ENCODE measurements at regions not wholly inside any gene's neighbourhood (a gene's known extent, or its start where the extent isn't known, plus 50 kb on each side); places are given as distances from the start of the nearest gene placed in this dataset.

DNA sequence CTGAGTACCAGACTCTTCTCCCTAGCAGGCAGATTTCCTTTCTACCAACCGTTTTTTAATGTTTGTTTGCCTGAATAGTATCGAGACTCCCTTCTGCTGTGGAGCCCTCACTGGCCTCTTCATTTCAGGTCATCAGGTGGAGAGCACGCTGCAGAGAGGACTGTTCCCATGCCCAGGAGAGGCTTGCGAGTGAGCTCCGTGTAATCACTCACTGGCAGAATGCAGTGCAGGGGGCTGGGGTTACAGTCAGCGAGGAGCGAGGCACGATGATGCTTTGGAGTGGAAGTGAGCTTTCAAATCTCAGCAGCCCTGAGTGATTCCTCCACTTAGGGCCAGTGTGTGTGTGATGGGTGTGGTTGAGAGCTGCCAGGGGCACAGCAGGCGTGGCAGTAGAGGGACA, 385.2 kb downstream of the SHQ1 start:
- no peaks in the 10 kb centered on the region for H3K9me3 ChIP-seq (ENCODE audit: control insufficient read depth in 1 of 2, low read length in 2 of 2)
- H3K27ac ChIP-seq (ENCODE audit: low read length) = no peak overlapping the region
- H3K27me3 ChIP-seq (ENCODE audit: low read depth, low read length) = no peaks in the 10 kb centered on the region
- H3K4me3 ChIP-seq (ENCODE audit: low read depth in 1 of 2, low read length in 2 of 2) = no peak overlapping the region
- peaks cover 0 to 3% of the 10 kb centered on the region in 2 donors for H3K4me1 ChIP-seq (ENCODE audit: control insufficient read depth in 1 of 2, insufficient read depth in 2 of 2, low read length in 2 of 2)
- H3K36me3 ChIP-seq (ENCODE audit: control insufficient read depth in 1 of 2, insufficient read depth in 2 of 2, low read length in 2 of 2) = no peaks in the 10 kb centered on the region

DNA sequence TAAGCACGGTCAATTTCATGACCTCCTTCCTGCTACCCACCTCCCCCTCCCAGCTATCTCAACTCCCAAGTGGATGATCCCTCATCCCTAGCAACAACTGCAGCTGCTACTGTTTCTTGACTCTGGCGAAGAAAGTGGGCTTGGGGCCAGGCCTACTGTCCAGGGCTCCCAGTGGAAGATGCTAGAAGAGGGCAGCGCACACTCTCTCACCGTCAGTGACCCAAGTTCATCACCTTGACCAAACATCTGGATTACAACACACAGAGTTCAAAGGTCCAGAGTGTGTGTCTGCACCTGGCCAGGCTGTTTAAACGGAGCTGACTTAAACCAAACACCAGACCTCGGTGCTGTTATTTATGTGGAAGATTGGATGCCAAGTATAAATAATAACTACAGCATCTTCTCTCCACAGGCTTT, 385.6 kb downstream of the SHQ1 start:
- H3K36me3 ChIP-seq (ENCODE audit: control insufficient read depth in 1 of 2, insufficient read depth in 2 of 2, low read length in 2 of 2) = no peaks in the 10 kb centered on the region
- H3K9me3 ChIP-seq (ENCODE audit: control insufficient read depth in 1 of 2, low read length in 2 of 2) = no peaks in the 10 kb centered on the region
- H3K27ac ChIP-seq (ENCODE audit: low read length) = no peak overlapping the region
- peaks cover 0 to 3% of the 10 kb centered on the region in 2 donors for H3K4me1 ChIP-seq (ENCODE audit: control insufficient read depth in 1 of 2, insufficient read depth in 2 of 2, low read length in 2 of 2)
- H3K4me3 ChIP-seq (ENCODE audit: low read depth in 1 of 2, low read length in 2 of 2) = no peak overlapping the region
- no peaks in the 10 kb centered on the region for H3K27me3 ChIP-seq (ENCODE audit: low read depth, low read length)

DNA sequence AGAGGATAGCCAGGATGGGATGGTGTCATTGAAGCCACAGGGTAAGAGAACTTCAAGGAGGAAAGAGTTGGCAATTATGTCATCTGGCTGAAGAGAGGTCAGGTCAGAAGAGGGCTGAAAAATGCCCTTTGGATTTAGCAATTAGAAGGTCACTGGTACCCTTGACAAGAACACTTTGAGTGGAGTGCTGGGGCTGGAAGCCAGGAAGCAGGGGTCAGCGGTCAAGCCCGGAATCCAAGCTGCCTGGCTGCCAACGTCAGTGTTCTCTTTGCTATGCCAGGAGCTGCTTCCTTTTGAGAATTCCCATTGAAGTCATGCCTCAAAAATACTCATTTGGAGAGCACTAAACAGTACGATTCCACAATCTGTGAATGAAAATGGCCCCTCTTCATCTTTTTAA, 386.5 kb downstream of the SHQ1 start:
- H3K9me3 ChIP-seq (ENCODE audit: control insufficient read depth in 1 of 2, low read length in 2 of 2) = no peaks in the 10 kb centered on the region
- H3K4me3 ChIP-seq (ENCODE audit: low read depth in 1 of 2, low read length in 2 of 2) = no peak overlapping the region
- no peaks in the 10 kb centered on the region for H3K36me3 ChIP-seq (ENCODE audit: control insufficient read depth in 1 of 2, insufficient read depth in 2 of 2, low read length in 2 of 2)
- H3K27me3 ChIP-seq (ENCODE audit: low read depth, low read length) = no peaks in the 10 kb centered on the region
- no peak overlapping the region for H3K27ac ChIP-seq (ENCODE audit: low read length)
- H3K4me1 ChIP-seq (ENCODE audit: control insufficient read depth in 1 of 2, insufficient read depth in 2 of 2, low read length in 2 of 2) = peaks cover 0 to 3% of the 10 kb centered on the region in 2 donors

DNA sequence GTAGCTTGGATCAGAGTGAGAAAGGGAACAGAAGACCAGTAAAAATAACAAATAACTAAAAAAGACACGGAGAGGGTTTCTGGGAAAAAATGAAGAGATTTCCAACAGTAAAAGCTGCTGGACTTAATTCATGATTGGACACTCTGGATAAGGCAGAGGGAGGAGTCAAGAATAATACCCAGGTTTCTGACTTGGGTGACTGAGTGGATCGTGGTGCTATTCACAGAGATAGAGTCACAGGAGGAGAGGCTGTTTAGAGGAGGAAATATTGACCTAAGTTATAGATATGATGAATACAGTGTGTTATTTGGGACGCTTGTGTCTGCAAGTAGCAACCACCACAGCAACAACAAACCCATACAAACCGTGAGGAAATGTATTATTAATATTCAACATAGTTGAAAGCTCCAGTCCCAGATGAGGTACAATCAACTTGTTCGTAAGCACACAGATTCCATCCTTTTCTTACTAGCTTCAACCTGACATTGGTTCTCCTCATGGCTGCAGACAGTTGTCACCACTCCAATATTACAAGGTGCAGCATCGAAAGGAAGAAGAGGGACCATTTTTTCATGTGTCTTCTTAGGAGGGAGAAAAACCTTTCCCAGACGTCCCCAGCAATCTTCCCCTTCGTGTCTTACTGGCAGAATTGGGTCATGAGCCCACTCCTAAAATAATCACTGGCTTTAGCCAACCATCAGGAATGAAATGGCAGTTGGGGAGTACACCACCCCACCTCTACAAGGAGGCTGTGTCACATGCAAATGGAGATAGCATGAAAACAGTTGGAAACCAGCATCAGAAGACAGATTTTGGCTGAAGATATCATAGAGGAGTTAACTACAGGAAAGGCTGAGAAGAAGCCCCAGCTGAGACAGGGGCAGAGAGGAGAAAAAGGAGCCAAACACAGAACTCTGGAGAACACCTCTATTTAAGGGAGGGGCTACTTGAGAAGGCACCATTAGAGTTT, 387.8 kb downstream of the SHQ1 start:
- Histone ChIP-seq H3K27me3 (ENCODE audit: low read depth, low read length) (no peaks in the 10 kb centered on the region), H3K4me3 (ENCODE audit: low read depth in 1 of 2, low read length in 2 of 2) (no peak overlapping the region), H3K36me3 (ENCODE audit: control insufficient read depth in 1 of 2, insufficient read depth in 2 of 2, low read length in 2 of 2) (no peaks in the 10 kb centered on the region), H3K27ac (ENCODE audit: low read length) (no peak overlapping the region), H3K4me1 (ENCODE audit: control insufficient read depth in 1 of 2, insufficient read depth in 2 of 2, low read length in 2 of 2) (no peaks in the 10 kb centered on the region), H3K9me3 (ENCODE audit: control insufficient read depth in 1 of 2, low read length in 2 of 2) (no peaks in the 10 kb centered on the region)

DNA sequence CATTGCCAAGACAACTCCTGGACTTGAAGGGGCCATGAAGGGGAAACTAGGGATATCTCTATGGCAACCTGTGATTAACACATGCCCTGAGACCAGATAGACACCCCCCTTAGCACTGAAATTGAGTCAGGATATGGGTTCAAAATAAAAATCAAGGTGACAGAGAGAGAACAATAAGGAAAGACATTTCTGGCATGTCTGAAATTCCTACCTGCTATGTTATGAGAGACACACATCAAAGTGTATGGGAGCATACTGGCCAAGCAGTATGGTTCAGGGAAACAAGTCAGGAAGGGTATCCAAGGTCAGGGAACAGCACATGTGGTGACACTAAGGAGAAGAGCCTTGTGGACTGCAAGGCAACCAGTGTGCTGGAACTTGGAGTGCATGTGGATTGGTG, 388.7 kb downstream of the SHQ1 start:
- Histone ChIP-seq H3K36me3 (ENCODE audit: control insufficient read depth in 1 of 2, insufficient read depth in 2 of 2, low read length in 2 of 2) (no peaks in the 10 kb centered on the region), H3K4me3 (ENCODE audit: low read depth in 1 of 2, low read length in 2 of 2) (no peak overlapping the region), H3K27me3 (ENCODE audit: low read depth, low read length) (no peaks in the 10 kb centered on the region), H3K27ac (ENCODE audit: low read length) (no peak overlapping the region), H3K4me1 (ENCODE audit: control insufficient read depth in 1 of 2, insufficient read depth in 2 of 2, low read length in 2 of 2) (no peaks in the 10 kb centered on the region), H3K9me3 (ENCODE audit: control insufficient read depth in 1 of 2, low read length in 2 of 2) (no peaks in the 10 kb centered on the region)

DNA sequence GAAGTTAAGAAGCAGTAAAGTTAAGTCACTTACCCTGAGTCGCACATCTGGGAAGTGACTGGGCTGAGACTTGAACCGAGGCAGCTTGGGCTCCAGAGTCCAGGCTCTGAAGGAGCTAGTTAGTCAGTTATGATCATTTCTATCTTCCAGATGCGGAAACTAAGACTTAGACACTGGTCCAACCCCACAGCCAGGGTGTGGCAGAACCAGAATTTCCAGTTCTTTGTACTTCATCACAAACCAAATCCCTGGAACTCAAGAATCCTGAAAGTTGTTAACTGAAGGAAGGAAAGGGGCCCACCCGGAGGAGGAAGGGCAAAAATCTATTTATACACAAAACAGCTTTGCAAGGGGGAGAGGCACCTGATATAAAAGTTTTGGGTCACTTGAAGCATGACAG, 389.9 kb downstream of the SHQ1 start:
- no peaks in the 10 kb centered on the region for H3K4me1 ChIP-seq (ENCODE audit: control insufficient read depth in 1 of 2, insufficient read depth in 2 of 2, low read length in 2 of 2)
- H3K36me3 ChIP-seq (ENCODE audit: control insufficient read depth in 1 of 2, insufficient read depth in 2 of 2, low read length in 2 of 2) = no peaks in the 10 kb centered on the region
- no peak overlapping the region for H3K27ac ChIP-seq (ENCODE audit: low read length)
- no peaks in the 10 kb centered on the region for H3K27me3 ChIP-seq (ENCODE audit: low read depth, low read length)
- H3K9me3 ChIP-seq (ENCODE audit: control insufficient read depth in 1 of 2, low read length in 2 of 2) = no peaks in the 10 kb centered on the region
- H3K4me3 ChIP-seq (ENCODE audit: low read depth in 1 of 2, low read length in 2 of 2) = no peak overlapping the region

DNA sequence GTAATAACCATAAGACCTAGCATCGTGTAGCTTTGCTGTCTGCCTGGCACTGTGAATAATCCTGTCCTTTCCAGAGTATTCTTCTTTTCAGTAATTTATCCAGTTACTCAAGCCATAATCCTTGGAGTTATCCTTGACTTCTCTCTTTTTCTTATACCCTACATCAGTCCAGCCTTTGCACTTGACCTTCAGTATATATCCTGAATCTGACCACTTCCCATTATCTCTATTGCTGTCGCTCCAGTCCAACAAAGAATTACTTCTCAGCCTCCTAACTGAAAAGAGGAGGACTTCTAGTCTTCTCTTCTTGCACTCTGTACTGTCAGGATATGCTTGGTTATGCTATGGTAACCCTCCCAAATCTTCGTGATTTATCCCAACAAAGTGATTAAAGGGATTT, 393.8 kb downstream of the SHQ1 start:
- H3K36me3 ChIP-seq (ENCODE audit: control insufficient read depth in 1 of 2, insufficient read depth in 2 of 2, low read length in 2 of 2) = no peaks in the 10 kb centered on the region
- no peak overlapping the region for H3K27ac ChIP-seq (ENCODE audit: low read length)
- H3K27me3 ChIP-seq (ENCODE audit: low read depth, low read length) = no peaks in the 10 kb centered on the region
- no peaks in the 10 kb centered on the region for H3K9me3 ChIP-seq (ENCODE audit: control insufficient read depth in 1 of 2, low read length in 2 of 2)
- no peak overlapping the region for H3K4me3 ChIP-seq (ENCODE audit: low read depth in 1 of 2, low read length in 2 of 2)
- H3K4me1 ChIP-seq (ENCODE audit: control insufficient read depth in 1 of 2, insufficient read depth in 2 of 2, low read length in 2 of 2) = no peaks in the 10 kb centered on the region

DNA sequence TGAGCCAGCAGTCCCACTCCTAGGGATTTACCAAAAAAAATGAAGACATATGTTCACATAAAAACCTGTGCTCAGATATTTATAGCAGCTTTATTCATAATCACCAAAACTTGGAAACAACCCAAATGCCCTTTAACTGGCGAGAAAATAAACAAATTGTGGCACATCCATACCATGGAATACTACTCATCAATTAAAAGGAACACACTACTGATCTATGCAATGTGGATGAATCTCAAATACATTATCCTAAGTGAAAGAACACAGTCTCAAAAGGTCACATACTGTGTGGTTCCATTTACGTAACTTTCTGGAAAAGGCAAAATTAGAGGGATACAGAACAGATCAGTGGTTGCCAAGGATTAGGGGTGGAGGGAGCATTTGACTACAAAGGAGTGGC, 394.5 kb downstream of the SHQ1 start:
- no peaks in the 10 kb centered on the region for H3K4me1 ChIP-seq (ENCODE audit: control insufficient read depth in 1 of 2, insufficient read depth in 2 of 2, low read length in 2 of 2)
- H3K27ac ChIP-seq (ENCODE audit: low read length) = no peak overlapping the region

DNA sequence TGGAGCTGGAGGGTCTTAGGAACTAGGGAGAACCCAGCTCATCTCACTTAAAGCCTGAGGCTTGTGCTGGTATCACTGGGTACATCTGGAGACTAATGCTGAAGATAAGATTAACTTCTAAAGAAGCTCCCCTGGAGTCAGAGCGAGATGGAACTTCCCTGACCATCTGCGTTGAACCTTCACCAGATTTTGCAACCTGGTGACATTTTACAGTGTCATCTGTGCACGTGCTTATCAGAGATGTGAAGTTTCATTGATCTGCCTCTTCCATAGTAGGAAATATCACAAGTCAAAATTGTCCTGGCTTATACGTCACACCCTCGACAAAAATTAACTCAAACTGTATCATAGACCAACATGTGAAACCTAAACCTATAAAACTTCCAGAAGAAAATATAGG, 395.5 kb downstream of the SHQ1 start:
- H3K4me3 ChIP-seq (ENCODE audit: low read depth in 1 of 2, low read length in 2 of 2) = no peak overlapping the region

More for the DNA sequence above, 394.5 kb downstream of the SHQ1 start:
- Histone ChIP-seq H3K27me3 (ENCODE audit: low read depth, low read length) (no peaks in the 10 kb centered on the region), H3K4me3 (ENCODE audit: low read depth in 1 of 2, low read length in 2 of 2) (no peak overlapping the region), H3K9me3 (ENCODE audit: control insufficient read depth in 1 of 2, low read length in 2 of 2) (no peaks in the 10 kb centered on the region), H3K36me3 (ENCODE audit: control insufficient read depth in 1 of 2, insufficient read depth in 2 of 2, low read length in 2 of 2) (no peaks in the 10 kb centered on the region)

DNA sequence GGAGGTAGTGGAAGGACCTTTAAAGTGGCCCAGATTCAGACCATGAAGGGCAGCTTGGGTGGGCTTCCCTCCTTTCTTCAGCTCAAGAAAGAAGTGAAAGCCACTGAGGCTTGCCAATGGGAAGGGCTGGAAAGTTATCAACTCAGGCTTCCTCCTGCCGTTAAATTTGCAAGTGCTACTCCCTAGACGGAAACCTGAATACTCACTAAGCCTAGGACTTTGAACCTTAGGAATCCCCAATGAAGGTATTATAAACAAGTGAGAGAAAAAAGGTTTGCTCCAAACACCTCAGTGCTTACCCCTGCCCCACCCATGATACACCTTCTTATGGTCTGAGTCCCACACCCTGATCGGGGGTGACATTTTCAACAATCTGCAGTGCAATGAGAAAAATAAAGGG, 396.4 kb downstream of the SHQ1 start:
- no peak overlapping the region for H3K27ac ChIP-seq (ENCODE audit: low read length)
- no peaks in the 10 kb centered on the region for H3K27me3 ChIP-seq (ENCODE audit: low read depth, low read length)
- H3K36me3 ChIP-seq (ENCODE audit: control insufficient read depth in 1 of 2, insufficient read depth in 2 of 2, low read length in 2 of 2) = no peaks in the 10 kb centered on the region
- no peaks in the 10 kb centered on the region for H3K4me1 ChIP-seq (ENCODE audit: control insufficient read depth in 1 of 2, insufficient read depth in 2 of 2, low read length in 2 of 2)
- H3K9me3 ChIP-seq (ENCODE audit: control insufficient read depth in 1 of 2, low read length in 2 of 2) = no peaks in the 10 kb centered on the region
- no peak overlapping the region for H3K4me3 ChIP-seq (ENCODE audit: low read depth in 1 of 2, low read length in 2 of 2)

More for the DNA sequence above, 395.5 kb downstream of the SHQ1 start:
- Histone ChIP-seq H3K36me3 (ENCODE audit: control insufficient read depth in 1 of 2, insufficient read depth in 2 of 2, low read length in 2 of 2) (no peaks in the 10 kb centered on the region), H3K4me1 (ENCODE audit: control insufficient read depth in 1 of 2, insufficient read depth in 2 of 2, low read length in 2 of 2) (no peaks in the 10 kb centered on the region), H3K27ac (ENCODE audit: low read length) (no peak overlapping the region), H3K9me3 (ENCODE audit: control insufficient read depth in 1 of 2, low read length in 2 of 2) (no peaks in the 10 kb centered on the region), H3K27me3 (ENCODE audit: low read depth, low read length) (no peaks in the 10 kb centered on the region)

DNA sequence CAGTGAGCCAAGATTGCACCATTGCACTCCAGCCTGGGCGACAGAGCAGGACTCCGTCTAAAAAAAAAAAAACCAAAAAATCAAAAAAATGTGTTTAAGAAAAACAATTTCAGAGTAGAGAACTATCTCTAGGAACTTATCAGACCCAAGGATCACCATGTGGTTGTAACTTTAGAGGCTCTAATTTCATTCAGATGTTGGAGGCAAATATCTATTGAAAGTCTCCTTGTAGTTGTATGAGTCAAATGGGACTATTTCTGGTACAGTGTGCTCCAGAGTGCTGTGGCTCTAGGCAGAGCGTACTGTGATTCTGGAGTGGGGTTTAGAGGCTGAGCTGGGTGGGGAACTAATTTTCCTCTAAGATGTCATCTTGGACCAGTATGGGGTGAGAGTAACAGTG, 398.7 kb downstream of the SHQ1 start:
- no peaks in the 10 kb centered on the region for H3K36me3 ChIP-seq (ENCODE audit: control insufficient read depth in 1 of 2, insufficient read depth in 2 of 2, low read length in 2 of 2)
- H3K27me3 ChIP-seq (ENCODE audit: low read depth, low read length) = no peaks in the 10 kb centered on the region
- no peak overlapping the region for H3K4me3 ChIP-seq (ENCODE audit: low read depth in 1 of 2, low read length in 2 of 2)
- no peaks in the 10 kb centered on the region for H3K9me3 ChIP-seq (ENCODE audit: control insufficient read depth in 1 of 2, low read length in 2 of 2)
- H3K4me1 ChIP-seq (ENCODE audit: control insufficient read depth in 1 of 2, insufficient read depth in 2 of 2, low read length in 2 of 2) = peaks cover 0 to 7% of the 10 kb centered on the region in 2 donors
- no peak overlapping the region for H3K27ac ChIP-seq (ENCODE audit: low read length)

DNA sequence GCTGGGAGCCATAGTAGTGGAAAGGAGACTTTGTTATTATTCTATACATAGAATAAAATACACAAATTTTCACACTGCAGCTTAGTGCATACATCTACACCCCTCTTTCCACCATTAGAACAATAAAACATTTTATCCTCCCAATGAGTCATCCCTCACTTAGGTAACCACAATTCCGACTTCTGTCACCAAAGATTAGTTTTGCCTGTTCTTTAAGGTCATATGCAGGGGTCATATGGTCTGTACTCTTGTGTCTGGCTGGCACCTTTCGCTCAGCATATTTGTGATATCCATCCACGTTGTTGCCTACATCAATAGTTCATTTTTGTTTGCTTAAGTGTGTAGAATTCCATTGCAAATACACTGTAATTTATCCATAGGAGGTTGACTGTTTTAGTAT, 399.4 kb downstream of the SHQ1 start:
- H3K27ac ChIP-seq (ENCODE audit: low read length) = no peak overlapping the region
- H3K36me3 ChIP-seq (ENCODE audit: control insufficient read depth in 1 of 2, insufficient read depth in 2 of 2, low read length in 2 of 2) = no peaks in the 10 kb centered on the region
- H3K4me3 ChIP-seq (ENCODE audit: low read depth in 1 of 2, low read length in 2 of 2) = no peak overlapping the region
- H3K4me1 ChIP-seq (ENCODE audit: control insufficient read depth in 1 of 2, insufficient read depth in 2 of 2, low read length in 2 of 2) = peaks cover 6 to 7% of the 10 kb centered on the region in 2 donors
- H3K27me3 ChIP-seq (ENCODE audit: low read depth, low read length) = no peaks in the 10 kb centered on the region
- no peaks in the 10 kb centered on the region for H3K9me3 ChIP-seq (ENCODE audit: control insufficient read depth in 1 of 2, low read length in 2 of 2)
